Ecto neural progenitor cell (in vitro differentiated cells): ENCODE measurements at regions not wholly inside any gene's neighbourhood (a gene's known extent, or its start where the extent isn't known, plus 50 kb on each side); places are given as distances from the start of the nearest gene placed in this dataset.

Source experiments
- DNase-seq: peaks from one replicate; pipeline ENCODE4 v3.0.0-alpha.2; 2018; ENCODE audit warnings: low spot score

DNA sequence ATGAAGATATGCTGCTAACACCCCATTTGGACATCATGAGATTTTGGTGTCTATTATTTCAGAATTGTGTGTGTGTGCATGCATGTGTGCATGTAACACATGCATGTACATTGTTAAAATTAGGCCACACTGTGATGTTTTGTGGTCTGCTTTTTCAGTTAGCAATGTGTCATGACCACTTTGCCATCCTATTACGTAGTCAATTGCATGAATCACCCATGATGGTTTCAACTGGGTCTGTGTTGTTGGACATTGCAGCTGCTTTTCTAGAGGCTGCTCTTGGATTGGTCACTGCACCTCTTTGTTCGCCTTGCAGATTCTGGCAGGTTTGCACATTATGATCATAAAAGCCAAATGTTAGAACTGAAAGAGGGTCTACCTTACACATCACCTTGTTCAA is 101.0 kb upstream of the THBS1 start:
- DNase-seq = no peak

DNA sequence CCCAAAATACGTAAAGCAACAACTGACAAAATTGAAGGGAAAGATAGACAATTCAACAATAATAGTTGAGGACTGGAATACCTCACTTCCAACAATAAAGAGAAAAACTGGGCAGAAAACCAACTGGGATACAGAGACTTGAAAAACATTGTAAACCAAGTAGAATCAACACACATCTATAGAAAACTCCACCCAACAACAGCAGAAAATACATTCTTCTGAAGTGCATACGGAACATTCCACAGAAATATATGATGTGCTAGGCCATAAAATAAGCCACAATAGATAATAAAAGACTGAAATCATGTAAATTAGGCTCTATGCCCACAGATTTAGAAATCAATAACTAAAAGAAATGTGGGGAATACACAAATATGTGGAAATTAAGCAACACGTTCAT is 98.4 kb upstream of the THBS1 start:
- no peak for DNase-seq

DNA sequence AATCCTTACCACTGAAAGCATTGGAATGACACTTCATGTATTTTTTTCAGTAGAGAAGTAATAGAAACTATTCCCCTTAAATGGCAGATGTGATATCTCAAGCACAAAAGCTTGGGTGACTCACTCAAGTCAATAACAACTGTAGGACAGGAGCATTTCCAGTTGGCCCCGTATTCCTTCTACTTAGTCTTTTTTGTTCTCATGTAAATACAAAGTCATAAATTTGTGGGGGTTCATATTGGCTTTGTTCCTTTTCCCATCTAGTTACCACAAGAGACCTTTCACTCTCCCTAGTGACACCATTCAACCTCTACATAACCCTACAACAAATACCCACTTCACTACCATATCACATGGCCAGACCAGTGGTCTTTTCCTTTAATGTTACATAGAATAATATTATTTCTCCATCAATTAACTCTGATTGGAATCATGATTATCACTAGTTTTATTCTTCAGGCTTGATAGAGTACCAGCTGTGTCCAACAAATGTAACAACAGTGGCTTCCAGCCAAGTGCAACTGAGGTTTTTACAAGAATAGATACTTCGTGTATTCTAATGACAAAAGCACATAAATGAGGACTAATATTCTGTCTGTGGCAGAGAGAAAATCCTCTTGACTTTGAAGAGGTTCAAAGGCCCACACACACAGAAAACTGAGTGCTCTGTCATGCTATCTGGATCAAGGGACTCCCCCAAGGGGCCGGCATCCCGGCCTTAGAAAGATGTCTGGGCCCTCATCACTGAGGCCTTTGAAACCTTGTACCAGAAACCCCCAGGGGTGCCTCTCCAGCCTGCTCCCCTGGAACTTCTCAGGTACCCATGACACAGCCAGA is 94.0 kb upstream of the THBS1 start:
- no peak for DNase-seq

DNA sequence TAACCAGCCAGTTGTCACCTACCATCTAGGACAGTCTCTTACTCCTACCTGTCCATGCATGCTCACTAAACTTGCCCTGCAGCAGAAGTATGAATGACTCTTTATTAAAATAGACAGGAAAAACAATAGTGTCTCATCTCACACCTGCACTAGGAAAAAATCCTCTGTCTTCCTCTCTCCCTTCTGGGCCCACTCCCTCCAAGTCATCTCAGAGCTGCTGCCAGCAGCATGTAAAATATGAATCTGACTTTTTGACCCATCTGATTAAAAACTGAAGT is 93.5 kb upstream of the THBS1 start:
- DNase-seq = no peak

DNA sequence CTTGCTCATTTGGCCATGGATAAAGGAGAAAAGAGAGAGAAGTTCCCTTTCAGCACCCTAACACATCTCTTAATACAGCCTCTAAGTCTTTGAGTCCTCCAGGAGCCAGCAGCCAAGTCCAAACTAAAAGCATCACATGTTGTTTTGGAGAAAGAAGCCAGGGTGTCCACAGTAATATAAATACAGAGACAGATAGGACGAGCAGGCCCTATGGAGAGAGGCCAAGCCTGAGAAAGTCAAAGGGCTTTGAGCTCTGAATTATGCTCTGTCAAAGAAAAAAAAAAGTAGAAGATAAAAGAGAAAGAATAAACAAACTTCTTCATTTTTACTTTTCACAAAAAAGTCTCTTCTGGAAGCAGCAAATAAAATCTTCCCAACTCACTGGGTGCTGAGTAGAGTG is 92.4 kb upstream of the THBS1 start:
- DNase-seq = no peak

DNA sequence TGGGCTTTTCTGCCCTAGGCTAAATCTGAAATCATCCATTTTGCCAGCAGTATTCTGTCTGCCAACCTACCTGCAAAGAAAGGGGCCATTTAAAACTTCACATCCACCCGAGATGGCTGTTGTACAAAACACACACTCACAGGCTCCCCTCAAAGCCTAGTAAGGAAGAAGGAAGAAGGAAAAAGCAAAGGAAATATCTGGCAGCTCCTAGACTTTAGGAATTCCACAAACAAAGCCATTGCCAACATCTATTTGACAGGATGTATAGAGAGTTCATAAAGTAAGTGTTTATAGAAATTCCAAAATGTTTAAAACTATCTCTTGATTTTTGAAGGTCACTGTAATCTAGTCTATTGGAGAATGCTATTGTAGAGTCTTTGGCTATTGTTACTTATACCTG is 91.9 kb upstream of the THBS1 start:
- DNase-seq = no peak

DNA sequence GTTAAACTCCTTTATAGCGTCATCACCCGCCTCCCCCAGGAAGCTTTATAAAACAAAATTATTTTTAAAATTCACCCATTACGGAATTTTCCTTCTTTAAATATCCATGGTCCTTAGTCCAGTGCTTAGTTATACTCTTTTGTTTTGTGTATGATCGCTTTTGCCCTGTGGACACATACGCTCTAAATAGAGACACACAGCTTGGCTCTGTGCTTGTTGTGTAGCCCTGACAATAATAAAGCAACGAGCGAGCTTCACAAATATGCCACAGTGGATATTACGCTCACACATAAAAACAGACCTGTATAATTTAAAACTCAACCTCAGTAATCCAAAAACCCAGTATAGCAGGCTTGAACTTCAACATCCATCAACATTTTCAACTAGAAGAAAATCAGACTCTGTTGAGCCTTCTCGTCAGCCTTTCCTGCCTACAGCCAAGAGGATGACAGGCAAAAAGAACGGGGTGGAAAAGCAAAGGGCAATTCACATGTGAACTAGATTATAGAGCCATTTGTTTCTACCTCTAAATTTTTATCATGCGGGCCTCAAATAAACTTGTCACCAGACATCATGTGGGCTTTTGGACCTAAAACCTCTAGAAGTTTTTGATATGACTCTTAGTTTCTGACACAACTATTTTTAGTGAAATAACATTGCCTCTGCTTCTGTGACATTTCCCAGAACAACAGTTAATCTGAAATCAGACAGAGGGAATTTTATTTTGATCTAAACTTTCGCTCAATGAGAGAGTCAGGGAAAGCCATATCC is 89.6 kb upstream of the THBS1 start:
- no peak for DNase-seq

DNA sequence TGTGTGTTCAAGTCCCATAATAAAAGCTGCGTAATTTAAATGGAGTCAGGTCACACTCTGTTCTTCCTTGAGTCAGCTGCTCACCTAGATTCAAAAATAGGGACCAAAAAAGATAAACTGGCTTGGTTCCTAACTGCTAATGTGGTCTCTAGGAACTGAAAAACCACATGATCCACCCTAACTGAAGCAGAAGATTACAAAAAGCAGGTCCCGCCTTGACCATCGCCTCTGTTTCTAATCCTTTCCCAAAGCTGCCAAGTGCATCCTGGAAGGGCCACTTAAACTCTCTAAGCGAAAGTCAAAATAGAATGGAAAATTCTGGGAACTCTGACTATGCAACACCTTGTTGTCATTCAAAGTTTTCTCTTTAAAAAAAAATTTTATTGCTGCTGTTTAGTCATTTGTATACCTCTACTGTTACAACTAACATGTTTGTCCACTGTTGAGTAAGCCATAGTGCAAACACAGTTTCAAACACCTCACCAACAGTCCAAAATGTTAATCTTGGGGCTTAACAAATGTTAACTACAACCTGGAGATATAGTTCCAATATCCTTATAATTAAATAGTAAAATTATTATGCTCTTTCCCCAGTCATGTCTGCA is 88.9 kb upstream of the THBS1 start:
- DNase-seq = no peak

DNA sequence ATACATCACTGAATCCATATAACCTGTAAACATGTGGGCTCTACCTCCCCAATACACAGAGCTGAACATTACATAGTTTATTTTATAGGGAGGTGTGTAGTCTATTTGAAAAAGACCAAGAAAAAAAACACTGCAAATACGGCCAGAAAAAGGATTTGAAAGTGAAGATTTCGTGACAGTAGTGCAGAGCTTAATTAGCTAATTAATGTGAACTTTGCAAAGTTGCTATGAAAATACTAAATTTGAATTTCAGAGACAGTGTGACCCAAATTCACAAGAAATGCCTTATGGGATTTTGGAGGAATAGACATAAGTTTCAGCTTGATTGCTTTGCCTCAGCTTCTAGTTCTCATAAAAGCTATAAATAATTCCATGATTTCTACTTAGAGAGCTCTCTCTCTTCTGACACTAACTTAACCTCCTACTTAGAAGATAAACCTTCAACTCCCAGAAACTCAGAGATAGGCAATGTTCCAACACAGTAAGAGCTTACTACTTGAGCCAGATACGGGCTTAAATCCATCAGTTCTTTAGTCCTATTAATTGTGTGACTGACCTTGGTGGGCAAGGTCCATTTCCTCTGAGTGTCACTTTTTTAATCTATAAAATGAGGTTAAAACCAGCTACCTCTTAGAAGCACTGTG is 87.3 kb upstream of the THBS1 start:
- no peak for DNase-seq

DNA sequence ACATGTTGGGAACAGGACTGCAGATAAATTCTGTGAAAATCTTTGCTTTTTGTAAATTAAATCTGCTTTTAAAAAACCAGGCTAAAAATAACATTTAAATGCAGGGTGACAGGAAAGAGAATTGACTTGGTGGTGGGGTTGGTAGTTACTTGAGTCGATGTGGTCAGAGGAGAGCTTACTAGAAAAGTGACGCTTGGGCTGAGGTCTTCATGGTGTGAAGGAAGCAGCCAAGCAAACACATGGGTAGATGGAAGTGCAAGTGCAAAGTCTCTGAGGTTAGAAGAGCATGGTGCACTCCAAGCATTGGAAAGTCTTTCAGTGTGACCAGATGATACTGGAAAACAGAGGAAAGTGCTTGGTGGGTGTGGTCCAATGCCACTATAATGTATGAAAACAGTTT is 86.4 kb upstream of the THBS1 start:
- no peak for DNase-seq

DNA sequence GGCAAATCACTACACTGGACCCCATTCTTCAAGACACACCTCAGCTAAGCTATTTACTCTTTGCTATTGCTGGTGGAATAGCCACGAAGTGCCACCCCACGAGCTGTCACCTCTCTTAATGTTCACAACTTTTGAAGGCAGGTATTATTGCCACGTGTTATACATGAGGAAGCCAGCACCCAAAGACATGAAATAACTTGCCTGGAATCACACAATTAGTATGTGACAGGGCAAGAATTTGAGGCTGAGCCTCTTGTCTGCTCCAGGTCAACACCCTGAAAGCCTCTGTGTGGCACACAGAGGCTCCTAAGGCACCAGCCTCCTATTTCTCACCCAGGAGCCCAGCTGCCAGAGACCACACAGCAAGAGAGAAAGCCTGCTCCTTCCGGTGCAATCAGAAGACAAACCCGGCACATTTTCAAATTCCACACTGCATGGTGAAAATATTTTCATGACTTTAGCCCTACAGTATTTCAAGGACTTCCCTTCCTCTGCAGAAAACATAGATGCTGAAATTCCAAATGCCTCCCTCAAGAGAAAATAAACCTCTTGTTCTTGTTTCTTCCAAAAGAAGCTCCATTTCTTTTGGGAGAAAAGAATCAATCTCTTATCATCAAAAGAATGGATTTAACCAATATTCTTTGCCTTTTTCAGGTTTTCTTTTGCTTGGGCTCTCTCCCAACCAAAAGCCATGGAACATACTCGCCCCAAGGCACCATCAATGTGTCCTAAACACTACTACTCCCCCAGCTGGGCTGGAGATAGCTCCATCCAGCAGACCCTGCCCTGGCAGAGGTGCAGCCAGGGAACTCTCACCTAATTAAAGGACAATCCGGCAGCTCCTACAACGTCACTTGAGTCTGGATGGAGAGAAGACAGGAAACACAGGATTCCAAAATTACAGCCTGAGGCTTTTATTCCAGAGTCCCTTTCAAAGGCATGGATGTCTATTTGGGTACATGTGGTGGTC is 84.7 kb upstream of the THBS1 start:
- no peak for DNase-seq

DNA sequence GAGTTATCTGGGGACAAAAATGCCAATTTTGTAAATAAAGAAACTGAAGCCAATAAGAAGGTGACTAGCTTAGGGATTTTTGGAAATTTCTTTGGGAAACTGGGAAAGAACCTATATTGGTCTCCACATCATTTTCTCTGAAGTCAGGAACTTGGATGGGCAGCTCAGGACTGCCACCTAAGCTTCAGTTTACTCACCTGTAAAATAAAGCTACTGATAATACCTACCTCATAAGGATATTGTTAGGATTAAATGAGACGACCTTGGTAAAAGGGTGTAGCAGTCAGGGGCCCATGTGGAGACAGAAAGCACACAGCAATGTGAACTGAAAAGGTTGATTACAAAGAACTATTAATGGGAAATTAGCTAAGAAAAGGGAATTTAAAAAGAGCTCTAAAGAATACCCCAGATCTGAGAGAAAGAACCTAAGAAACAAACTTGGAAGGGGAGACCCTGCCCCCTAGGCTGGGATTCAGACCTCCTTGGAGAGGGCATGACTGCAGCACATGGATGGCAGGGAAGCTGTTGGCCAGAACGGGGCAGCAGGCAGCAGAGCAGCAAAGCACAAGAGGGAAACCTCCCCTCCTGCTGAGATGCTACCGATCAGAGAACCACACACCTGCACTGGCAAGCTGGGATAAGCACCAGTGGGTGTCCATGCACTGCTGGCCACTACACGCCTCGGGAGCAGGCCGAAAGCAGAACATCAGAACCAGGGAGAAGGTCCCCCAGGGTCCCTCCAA is 83.7 kb upstream of the THBS1 start:
- DNase-seq = no peak

DNA sequence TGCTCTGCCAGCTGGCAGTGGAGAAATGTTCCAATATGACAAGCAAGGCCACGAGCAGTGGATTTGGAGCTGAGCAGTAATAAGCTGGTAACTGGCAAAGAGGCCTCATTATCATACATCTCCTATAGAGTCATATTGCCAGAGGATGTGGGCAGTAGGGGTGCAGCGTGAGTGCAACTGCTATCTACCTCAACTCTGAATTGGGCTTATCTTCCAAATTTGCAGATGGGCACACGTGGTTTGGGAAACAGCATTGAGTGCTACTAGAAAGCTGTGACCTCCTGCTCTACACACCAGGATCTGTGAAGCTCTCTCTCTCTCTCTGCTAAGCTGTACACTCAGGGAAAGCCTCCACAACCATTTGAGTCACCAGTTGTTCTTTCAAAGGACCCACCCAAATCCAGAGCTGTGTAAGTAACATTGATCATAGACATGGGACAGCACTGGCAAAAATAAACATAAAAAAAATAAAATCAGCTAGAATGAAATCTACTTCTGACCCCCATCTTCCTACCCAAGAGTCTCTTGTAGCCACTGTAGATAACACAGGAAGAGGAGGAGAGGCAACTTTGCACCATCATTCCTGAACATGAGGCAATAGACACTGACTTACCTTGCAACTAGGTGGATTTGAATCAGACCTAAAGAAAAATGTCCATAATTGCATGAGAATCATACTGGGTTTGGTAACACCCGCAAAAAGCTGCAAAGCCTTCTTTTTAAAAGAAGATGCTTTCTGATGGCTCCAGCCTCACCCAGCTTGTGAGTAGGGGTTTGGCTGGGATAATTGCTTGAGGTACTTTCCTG is 82.9 kb upstream of the THBS1 start:
- no peak for DNase-seq

DNA sequence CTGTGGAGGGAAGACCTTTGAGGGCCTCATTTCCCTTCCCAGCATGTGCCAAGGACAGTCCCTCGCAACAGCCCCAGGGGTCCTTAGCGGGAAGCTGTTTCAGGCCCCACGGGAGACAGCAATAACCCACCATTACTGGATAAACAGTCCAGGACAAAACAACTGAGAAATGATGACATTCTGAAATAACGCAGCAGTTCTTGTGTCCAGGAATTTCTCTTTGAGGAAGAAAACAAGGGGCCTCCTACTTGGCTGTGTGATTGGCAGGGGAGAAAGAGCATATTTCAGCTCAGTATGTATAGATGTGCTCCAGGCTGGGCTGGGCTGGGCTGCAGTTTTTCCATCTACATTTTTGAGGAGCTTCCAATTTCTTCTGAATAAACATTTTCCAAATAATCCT is 82.2 kb upstream of the THBS1 start:
- DNase-seq = no peak

DNA sequence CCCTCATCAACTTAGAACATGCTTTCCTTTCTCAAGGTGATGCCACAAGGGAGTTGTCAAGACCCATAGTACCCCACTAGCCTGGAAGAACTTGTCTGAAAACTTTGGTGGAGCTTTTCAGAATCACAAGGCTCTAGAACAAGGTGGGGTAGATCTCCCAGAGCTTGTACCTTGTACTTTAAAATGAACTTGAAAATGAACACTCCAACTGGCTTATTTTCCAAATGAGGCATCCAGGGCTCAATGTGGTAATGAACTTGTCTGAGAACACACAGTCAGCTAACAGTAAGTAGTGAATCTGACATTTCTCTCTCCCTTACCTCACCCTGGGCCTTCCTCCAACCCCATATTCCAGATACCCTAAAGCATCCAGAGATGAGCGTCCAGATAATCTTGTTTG is 81.8 kb upstream of the THBS1 start:
- no peak for DNase-seq

DNA sequence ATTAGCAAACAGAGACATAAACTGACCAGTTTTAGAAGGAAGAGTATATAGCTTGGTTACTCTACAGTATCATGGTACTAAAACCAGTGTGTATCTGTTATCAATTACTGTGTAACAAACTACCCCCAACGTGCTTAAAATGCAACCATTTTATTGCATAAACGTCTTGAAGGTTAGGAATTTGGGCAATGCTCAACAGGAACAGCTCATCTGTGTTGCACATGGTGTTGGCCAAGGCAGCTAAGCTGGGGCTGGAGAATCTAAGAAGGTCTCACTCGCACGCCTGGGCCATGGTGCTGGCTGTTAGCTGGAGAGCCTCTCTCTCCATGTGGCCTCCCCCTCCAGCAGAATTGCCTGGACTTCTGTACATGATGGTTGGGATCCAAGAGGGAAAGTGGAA is 81.2 kb upstream of the THBS1 start:
- DNase-seq = no peak

DNA sequence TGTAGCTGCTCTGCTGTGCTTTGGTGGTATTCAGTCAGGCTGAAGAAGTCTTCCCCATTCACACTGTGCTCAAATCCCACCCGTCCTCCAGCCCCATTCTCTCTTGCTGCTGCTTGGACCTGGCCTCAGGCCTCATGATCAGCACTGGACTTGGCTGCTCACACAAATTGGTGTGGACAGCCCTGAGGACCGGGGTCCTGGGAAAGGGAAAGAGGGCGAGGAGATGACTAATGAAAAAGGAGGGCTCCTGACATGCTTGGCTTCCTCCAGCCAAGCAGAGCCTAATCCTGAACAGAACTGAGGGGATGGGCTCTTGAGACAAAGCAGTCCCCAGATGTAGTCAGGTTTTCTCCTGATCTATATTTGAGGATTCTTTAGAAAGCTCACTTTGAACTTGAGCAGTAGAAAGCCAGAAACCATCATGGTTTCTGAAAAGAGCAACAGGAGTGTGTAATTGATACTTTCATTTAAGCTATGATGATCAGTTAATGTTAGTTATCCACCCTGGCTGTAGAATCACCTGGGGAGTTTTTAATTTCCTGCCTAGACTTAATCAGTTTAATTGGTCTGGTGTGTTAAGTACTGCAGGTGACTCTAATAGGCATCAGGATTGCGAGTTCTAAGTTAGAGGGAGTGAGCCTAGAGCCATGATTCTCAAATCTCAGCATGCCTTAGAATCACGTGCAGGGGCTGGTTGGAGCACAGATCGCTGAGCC is 79.4 kb upstream of the THBS1 start:
- DNase-seq = no peak

DNA sequence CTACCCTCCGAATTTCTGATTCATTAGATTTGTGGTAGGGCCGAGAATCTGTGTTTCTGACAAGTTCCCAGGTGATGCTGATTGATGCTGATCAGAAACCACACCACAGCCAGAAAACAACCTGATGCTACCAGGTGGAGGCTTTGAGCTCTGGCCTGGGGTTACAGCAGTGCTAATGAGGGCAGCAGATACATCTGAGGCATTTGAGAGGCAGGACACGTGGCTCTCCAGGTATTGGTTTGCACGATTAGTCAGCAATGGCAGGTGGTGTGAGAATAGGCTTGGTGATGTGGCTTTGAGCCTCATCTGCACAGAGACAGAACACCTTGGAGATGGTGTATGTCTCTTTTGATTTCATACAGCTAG is 78.8 kb upstream of the THBS1 start:
- no peak for DNase-seq

DNA sequence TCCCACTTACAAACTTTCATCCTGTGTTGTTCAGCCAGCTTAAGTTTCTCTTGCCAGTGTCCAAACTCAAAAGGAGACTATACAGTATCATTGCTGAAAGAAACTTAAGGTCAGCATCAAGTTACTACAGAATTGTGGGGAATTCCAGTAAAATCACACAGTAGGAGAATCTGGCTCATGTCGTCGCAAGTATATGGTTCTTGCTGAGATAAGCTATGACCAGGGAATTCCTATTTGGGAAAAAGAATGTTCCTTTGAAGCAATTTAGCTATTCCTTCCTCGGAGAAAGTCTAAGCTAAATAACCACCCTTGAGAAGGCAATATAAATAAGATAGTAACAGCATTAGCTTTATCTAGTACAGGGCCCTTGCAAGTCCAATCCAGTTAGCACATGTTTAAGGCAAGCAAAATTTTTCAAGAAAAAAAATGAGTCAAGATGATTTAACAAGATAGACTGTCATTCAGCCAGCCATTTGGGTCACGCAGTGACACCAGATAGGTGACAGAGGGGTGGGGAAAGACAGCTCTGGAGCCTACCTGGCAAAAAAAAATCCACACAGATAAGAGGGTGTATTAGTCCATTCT is 78.2 kb upstream of the THBS1 start:
- DNase-seq = no peak
